LNCaP clone FGC (cell line): ENCODE measurements at regions not wholly inside any gene's neighbourhood (a gene's known extent, or its start where the extent isn't known, plus 50 kb on each side); places are given as distances from the start of the nearest gene placed in this dataset.
A peak's percentile ranks its signal among the peaks of the same experiment; 100 is the strongest.

Source experiments
- DNase-seq: peaks from one replicate; pipeline ENCODE4 v3.0.0-alpha.2; 2011; ENCODE audit warnings: low read depth
- H3K4me3 ChIP-seq: 2 replicates; pipeline ENCODE4 v1.5.1; 2011; ENCODE audit warnings: mild to moderate bottlenecking, low read depth, low read length, control low read depth
- CTCF ChIP-seq: IDR thresholded peaks from 2 replicates; pipeline ENCODE4 v1.5.1; 2012; ENCODE audit warnings: mild to moderate bottlenecking; ENCODE audit not compliant: control insufficient read depth, insufficient read depth; ENCODE audit errors: extremely low read depth

GRCh38 chr7:53794816-53795215 is 747.4 kb upstream of the VSTM2A start:
- TF ChIP-seq CTCF: no peak
- H3K4me3 ChIP-seq: no peak overlapping the region
- DNase-seq: no peak

- no peak for DNase-seq
- no peak overlapping the region for H3K4me3 ChIP-seq
- TF ChIP-seq CTCF: no peak
Measured at GRCh38 chr7:53800746-53801145, 741.4 kb upstream of the VSTM2A start.

GRCh38 chr7:53806119-53806518 is 736.1 kb upstream of the VSTM2A start:
- no peak overlapping the region for H3K4me3 ChIP-seq
- TF ChIP-seq CTCF: no peak
- DNase-seq: no peak

- no peak for TF ChIP-seq CTCF
- DNase-seq: peak; percentile 53
- peak overlapping the region; percentile 56 for H3K4me3 ChIP-seq
Measured at GRCh38 chr7:53811555-53812079, 730.6 kb upstream of the VSTM2A start.

- H3K4me3 ChIP-seq: peak overlapping the region; percentile 56
- DNase-seq: no peak
- TF ChIP-seq CTCF: no peak
Measured at GRCh38 chr7:53812135-53812534, 730.0 kb upstream of the VSTM2A start.

- no peak for TF ChIP-seq CTCF
- no peak overlapping the region for H3K4me3 ChIP-seq
- no peak for DNase-seq
Measured at GRCh38 chr7:53835301-53835700, 706.9 kb upstream of the VSTM2A start.

- no peak for DNase-seq
- H3K4me3 ChIP-seq: no peak overlapping the region
- TF ChIP-seq CTCF: no peak
Measured at GRCh38 chr7:53877688-53878087, 664.5 kb upstream of the VSTM2A start.
